HepG2 (cell line): ENCODE measurements at regions not wholly inside any gene's neighbourhood (a gene's known extent, or its start where the extent isn't known, plus 50 kb on each side); places are given as distances from the start of the nearest gene placed in this dataset.

Experiments used
- ATAC-seq: fragments of 200-7000 bp; cut with Tn5 transposase; 3 replicates; pipeline ENCODE4 v1.9.1; 2020; ENCODE audit warnings: mild to moderate bottlenecking, moderate library complexity
- BruUV-seq: library from RNA; stranded (reverse); fragments of 400-500 nt; replicated peaks from 2 replicates; lab custom pipeline; 2021; lab: Mats Ljungman, UMichigan
- CTCF ChIA-PET: fragments of 300-600 bp; formaldehyde crosslinking; extraction: SDS; loops from one replicate; lab custom pipeline; 2021; ENCODE audit warnings: low total read pairs, inconsistent platforms, low intra/inter-chr PET ratio; lab: Yijun Ruan, JAX
- POLR2A ChIA-PET: fragments of 350-600 bp; sonication (Branson Sonifier 250); formaldehyde crosslinking; loops from one replicate; lab custom pipeline; 2020; ENCODE audit warnings: antibody characterized with exemption, inconsistent platforms; lab: Yijun Ruan, JAX
- DNase-seq: peaks from one replicate; pipeline ENCODE4 v3.0.0-alpha.2; 2015; ENCODE audit warnings: low spot score
- FAIRE-seq: peaks from 3 replicates; lab custom pipeline; 2011; peaks lifted over from hg19 to GRCh38; lab: Jason Lieb, UNC
- H2AFZ ChIP-seq: one replicate; pipeline ENCODE4 v1.6.1; 2011; ENCODE audit warnings: low read length, inconsistent platforms
- H3K27ac ChIP-seq: fragments of 300-600 bp; 3 replicates; pipeline ENCODE4 v1.8.0; 2011; ENCODE audit warnings: mixed run types, mild to moderate bottlenecking, mixed read lengths, low read length, inconsistent platforms; ENCODE audit not compliant: insufficient read depth; ENCODE audit errors: extremely low read length
- H3K27me3 ChIP-seq, 2 experiments: fragments of 200-600 bp in 1 of 2; 2 replicates in 1 of 2; 3 replicates in 1 of 2; pipeline versions ENCODE4 v1.6.0 to v1.8.0; 2011; ENCODE audit warnings: low read length in 2 of 2, mild to moderate bottlenecking in 2 of 2, moderate library complexity in 2 of 2, inconsistent platforms in 1 of 2; ENCODE audit not compliant: insufficient read depth in 2 of 2, control insufficient read depth in 1 of 2
- H3K36me3 ChIP-seq, 2 experiments: fragments of 200-600 bp in 1 of 2; replicated peaks in 1 of 2; 2 replicates in 1 of 2; 3 replicates in 1 of 2; pipeline versions ENCODE4 v1.5.1 to v1.8.0; 2011; ENCODE audit warnings: low read length in 2 of 2, inconsistent platforms in 1 of 2; ENCODE audit not compliant: insufficient read depth in 2 of 2, control insufficient read depth in 1 of 2
- H3K4me1 ChIP-seq: 2 replicates; pipeline ENCODE4 v1.5.1; 2012; ENCODE audit warnings: low read length, inconsistent platforms; ENCODE audit not compliant: insufficient read depth
- H3K4me2 ChIP-seq: 2 replicates; pipeline ENCODE4 v1.6.0; 2011; ENCODE audit warnings: low read depth, low read length, inconsistent platforms
- H3K4me3 ChIP-seq, 3 experiments: fragments of 200-600 bp in 1 of 3; sonication (generic), shearing (Covaris generic) in 1 of 3; replicated peaks in 1 of 3; 2 replicates each; pipeline ENCODE4 v1.5.1; 2011 to 2016; ENCODE audit warnings: low read length in 3 of 3, inconsistent platforms in 2 of 3, low read depth in 2 of 3, mild to moderate bottlenecking in 2 of 3, control low read depth in 1 of 3, mixed read lengths in 1 of 3; ENCODE audit not compliant: insufficient read depth in 1 of 3
- H3K79me2 ChIP-seq: one replicate; pipeline ENCODE4 v1.6.1; 2011; ENCODE audit warnings: low read length, inconsistent platforms; ENCODE audit not compliant: insufficient read depth
- H3K9ac ChIP-seq: 2 replicates; pipeline ENCODE4 v1.6.0; 2011; ENCODE audit warnings: mild to moderate bottlenecking, low read depth, low read length, inconsistent platforms; ENCODE audit not compliant: insufficient read depth
- H3K9me3 ChIP-seq: 2 replicates; pipeline ENCODE4 v1.5.1; 2012; ENCODE audit warnings: mild to moderate bottlenecking, low read length
- H4K20me1 ChIP-seq: 2 replicates; pipeline ENCODE4 v1.6.0; 2011; ENCODE audit warnings: inconsistent platforms, mild to moderate bottlenecking, low read length, moderate library complexity; ENCODE audit not compliant: insufficient read depth
- AKAP8 ChIP-seq: sonication (generic); formaldehyde crosslinking; IDR thresholded peaks from 2 replicates; pipeline ENCODE4 v1.5.1; 2020; ENCODE audit warnings: mild to moderate bottlenecking, missing genetic modification reagents
- BCL6 ChIP-seq: IDR thresholded peaks from 2 replicates; pipeline ENCODE4 v1.6.1; 2016; ENCODE audit warnings: missing genetic modification reagents, missing compliant biosample characterization
- IKZF4 ChIP-seq: sonication (generic); formaldehyde crosslinking; IDR thresholded peaks from 2 replicates; pipeline ENCODE4 v1.5.1; 2020; ENCODE audit warnings: borderline replicate concordance, mild to moderate bottlenecking, low read depth, missing genetic modification reagents; ENCODE audit errors: not compliant biosample characterization
- ZNF17 ChIP-seq: sonication (generic); formaldehyde crosslinking; IDR thresholded peaks from 2 replicates; pipeline ENCODE4 v1.5.0; 2020; ENCODE audit warnings: mild to moderate bottlenecking, missing genetic modification reagents
- ZNF562 ChIP-seq: sonication (generic); formaldehyde crosslinking; IDR thresholded peaks from 2 replicates; pipeline ENCODE4 v1.8.0; 2022; ENCODE audit warnings: missing genetic modification reagents, borderline replicate concordance
- ZNF569 ChIP-seq: sonication (generic); formaldehyde crosslinking; IDR thresholded peaks from 2 replicates; pipeline ENCODE4 v1.5.0; 2020; ENCODE audit warnings: mild to moderate bottlenecking, missing genetic modification reagents, moderate library complexity, borderline replicate concordance
- ZNF781 ChIP-seq: sonication (generic); formaldehyde crosslinking; IDR thresholded peaks from 2 replicates; pipeline ENCODE4 v1.5.1; 2020; ENCODE audit warnings: borderline replicate concordance, mild to moderate bottlenecking, missing genetic modification reagents; ENCODE audit errors: not compliant biosample characterization
- WGBS: methylation state at CpG from one replicate; pipeline ENCODE4 v1.1.6; 2017; ENCODE audit warnings: low lambda C conversion rate; 5-methylcytosine and 5-hydroxymethylcytosine counted together
- in situ Hi-C: cut with HindIII; loops from 2 replicates; pipeline ENCODE4 v1.10.0; 2017; ENCODE audit warnings: low pct_unique_long_range_greater_than_20kb; ENCODE audit not compliant: extremely low pct_ligation_motif_present
- intact Hi-C: fragments of 100-400 bp; cut with micrococcal nuclease; formaldehyde crosslinking; loops from one replicate; pipeline ENCODE4 v1.10.0; 2022; ENCODE audit not compliant: unreplicated experiment
- TF ChIP-seq, protein P1 (sequence below): sonication (generic); formaldehyde crosslinking; IDR thresholded peaks from 2 replicates; pipeline ENCODE4 v1.9.0; 2022; ENCODE audit warnings: missing genetic modification reagents, mild to moderate bottlenecking, borderline replicate concordance

- FAIRE-seq (no peak), DNase-seq (no peak), ATAC-seq (no peak)
- no peak overlapping the region for H3K27ac ChIP-seq
- BruUV-seq, result no TSS peak
- no peaks in the 10 kb centered on the region for H4K20me1 ChIP-seq
- H3K4me2 ChIP-seq, result no peak overlapping the region
- no peaks in the 10 kb centered on the region for H3K36me3 ChIP-seq
- in situ Hi-C loops (no loop called here), intact Hi-C loops (no loop called here)
- no peak overlapping the region for H3K4me3 ChIP-seq
- H3K9ac ChIP-seq, result no peak overlapping the region
- ChIA-PET POLR2A (no interaction called here), CTCF (no interaction called here)
- no peak overlapping the region for H2AFZ ChIP-seq
- no peaks in the 10 kb centered on the region for H3K4me1 ChIP-seq
- H3K79me2 ChIP-seq, result no peaks in the 10 kb centered on the region
- no peaks in the 10 kb centered on the region for H3K9me3 ChIP-seq
- H3K27me3 ChIP-seq, result no peaks in the 10 kb centered on the region; a peak in 1 of 5 replicates
- WGBS, result 0% methylated on average over 4 of the region's 6 CpGs
- TF ChIP-seq, protein P1, sequence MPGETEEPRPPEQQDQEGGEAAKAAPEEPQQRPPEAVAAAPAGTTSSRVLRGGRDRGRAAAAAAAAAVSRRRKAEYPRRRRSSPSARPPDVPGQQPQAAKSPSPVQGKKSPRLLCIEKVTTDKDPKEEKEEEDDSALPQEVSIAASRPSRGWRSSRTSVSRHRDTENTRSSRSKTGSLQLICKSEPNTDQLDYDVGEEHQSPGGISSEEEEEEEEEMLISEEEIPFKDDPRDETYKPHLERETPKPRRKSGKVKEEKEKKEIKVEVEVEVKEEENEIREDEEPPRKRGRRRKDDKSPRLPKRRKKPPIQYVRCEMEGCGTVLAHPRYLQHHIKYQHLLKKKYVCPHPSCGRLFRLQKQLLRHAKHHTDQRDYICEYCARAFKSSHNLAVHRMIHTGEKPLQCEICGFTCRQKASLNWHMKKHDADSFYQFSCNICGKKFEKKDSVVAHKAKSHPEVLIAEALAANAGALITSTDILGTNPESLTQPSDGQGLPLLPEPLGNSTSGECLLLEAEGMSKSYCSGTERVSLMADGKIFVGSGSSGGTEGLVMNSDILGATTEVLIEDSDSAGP (CRISPR knock-in tag), result no peak
- no peak for TF ChIP-seq ZNF17 (CRISPR knock-in tag)
- TF ChIP-seq AKAP8, result no peak
- no peak for TF ChIP-seq BCL6
- no peak for TF ChIP-seq IKZF4 (CRISPR knock-in tag)
- TF ChIP-seq ZNF781 (CRISPR knock-in tag), result no peak
- TF ChIP-seq ZNF562, result no peak
- TF ChIP-seq ZNF569 (CRISPR knock-in tag), result no peak
Observed at GRCh38 chr10:9243941-9244411, 1189.5 kb downstream of the GATA3 start.
